Activated T-cell treated with anti-CD3 and anti-CD28 coated beads, Interleukin-2, amount 50 U/mL, for 48 hours (primary cell): ENCODE measurements at regions not wholly inside any gene's neighbourhood (a gene's known extent, or its start where the extent isn't known, plus 50 kb on each side); places are given as distances from the start of the nearest gene placed in this dataset.
"Not testable (repeated sequence)": the region's sequence is repeated elsewhere in the genome, so short reads cannot be mapped to it uniquely, and the experiment has no call there.

Source experiments
- DNase-seq, 2 experiments: peaks; one replicate each; pipeline ENCODE4 v3.0.0-alpha.2; 2020

GRCh38 chr3:110971010-110971601, 100.5 kb upstream of the NECTIN3 start:
- no peak for DNase-seq

DNA sequence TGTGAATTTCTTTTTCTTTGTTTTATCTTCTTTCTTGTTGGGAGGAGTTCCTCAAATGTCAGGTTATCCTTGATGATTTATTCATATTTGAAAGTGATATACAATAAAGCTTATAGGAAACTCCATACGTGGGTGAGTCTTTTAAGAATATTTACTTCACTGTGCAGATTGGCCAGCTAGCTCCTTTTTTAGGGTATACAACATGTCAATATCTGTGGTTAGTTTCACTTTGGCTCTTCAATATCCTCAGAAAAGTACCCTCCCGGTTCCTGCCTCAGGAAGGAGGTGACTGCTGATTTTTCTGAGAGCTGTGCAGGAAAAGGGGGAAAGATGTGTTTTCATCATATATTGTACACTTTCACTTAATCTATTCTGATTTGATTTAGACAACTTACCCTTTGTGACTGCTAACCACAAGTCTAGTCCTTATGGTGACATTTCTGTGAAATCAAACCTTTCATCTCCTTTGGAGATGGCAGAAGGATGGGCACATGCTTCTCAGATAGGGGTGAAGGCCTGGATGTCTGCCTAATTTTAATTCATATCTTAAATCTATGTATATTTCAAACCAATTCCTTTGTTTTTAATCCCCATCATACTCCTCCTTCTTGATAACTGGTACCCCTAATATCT, 98.2 kb upstream of the NECTIN3 start:
- no peak for DNase-seq

- no peak for DNase-seq
Measured at GRCh38 chr3:110974902-110975301, 96.7 kb upstream of the NECTIN3 start.

- DNase-seq = no peak
Measured at GRCh38 chr3:110984456-110985250, 87.0 kb upstream of the NECTIN3 start.

DNA sequence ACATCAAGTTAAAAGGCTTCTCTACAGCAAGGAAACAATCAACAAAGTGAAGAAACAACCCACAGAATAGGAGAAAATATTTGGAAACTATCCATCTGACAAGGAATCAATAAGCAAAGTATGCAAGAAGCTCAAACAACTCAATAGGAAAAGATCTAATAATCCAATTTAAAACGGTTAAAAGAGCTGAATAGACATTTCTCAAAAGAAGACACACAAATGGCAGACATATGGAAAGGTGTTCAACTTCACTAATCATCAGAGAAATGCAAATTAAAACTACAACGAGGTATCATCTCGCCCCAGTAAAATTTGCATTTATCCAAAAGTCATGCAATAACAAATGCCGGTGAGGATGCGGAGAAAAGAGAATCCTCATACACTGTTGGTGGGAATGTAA, 82.2 kb upstream of the NECTIN3 start:
- no peak for DNase-seq

DNA sequence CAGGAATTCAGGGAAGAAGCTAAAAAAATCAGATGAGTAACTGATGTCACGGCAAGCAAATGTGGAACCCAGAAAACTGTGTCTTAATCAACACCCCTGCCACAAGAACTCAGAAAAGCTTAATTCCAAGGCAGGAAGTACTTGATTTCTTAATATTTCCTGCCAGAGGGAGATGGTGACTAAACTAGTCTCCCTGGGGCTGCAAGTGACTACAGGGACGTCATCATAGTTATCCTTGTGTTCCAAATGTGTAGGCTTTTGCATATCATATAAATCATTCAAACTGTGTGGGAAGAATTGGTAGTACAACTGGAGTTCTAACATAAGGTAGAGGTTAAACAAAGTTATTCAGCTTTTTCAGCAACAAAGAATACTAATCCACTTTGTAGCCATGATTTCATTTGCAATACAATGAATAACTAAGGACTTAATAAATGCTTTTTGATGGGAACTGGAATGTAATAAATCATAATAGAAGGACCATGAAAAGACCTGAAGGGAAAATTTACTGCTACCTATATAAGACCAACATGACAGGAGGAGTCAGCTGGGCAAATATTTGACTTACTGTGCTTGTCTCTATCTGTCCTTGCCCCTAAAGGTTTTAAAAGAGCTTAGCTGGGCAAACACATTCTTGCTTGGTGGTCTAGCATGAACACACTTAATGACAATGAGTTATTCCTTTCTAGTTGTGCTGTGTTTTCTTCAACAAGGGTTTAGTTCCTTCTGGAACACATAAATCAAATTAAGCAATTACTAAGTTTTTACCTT, 76.0 kb upstream of the NECTIN3 start:
- no peak for DNase-seq

DNA sequence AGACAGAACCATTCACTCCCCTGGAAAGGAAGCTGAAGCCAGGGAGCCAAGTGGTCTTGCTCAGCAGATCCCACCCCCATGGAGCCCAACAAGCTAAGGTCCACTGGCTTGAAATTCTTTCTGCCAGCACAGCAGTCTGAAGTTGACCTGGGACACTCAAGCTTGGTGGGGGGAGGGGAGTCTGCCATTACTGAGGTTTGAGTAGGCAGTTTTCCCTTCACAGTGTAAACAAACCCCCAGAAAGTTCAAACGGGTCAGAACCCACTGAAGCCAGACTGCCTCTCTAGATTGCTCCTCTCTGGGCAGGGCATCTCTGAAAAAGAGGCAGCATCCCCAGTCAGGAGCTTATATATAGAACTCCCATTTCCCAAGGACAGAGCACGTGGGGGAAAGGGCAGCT, 72.8 kb upstream of the NECTIN3 start:
- not testable (repeated sequence) for DNase-seq

- not testable (repeated sequence) for DNase-seq
Measured at GRCh38 chr3:111006485-111006884, 65.1 kb upstream of the NECTIN3 start.

DNA sequence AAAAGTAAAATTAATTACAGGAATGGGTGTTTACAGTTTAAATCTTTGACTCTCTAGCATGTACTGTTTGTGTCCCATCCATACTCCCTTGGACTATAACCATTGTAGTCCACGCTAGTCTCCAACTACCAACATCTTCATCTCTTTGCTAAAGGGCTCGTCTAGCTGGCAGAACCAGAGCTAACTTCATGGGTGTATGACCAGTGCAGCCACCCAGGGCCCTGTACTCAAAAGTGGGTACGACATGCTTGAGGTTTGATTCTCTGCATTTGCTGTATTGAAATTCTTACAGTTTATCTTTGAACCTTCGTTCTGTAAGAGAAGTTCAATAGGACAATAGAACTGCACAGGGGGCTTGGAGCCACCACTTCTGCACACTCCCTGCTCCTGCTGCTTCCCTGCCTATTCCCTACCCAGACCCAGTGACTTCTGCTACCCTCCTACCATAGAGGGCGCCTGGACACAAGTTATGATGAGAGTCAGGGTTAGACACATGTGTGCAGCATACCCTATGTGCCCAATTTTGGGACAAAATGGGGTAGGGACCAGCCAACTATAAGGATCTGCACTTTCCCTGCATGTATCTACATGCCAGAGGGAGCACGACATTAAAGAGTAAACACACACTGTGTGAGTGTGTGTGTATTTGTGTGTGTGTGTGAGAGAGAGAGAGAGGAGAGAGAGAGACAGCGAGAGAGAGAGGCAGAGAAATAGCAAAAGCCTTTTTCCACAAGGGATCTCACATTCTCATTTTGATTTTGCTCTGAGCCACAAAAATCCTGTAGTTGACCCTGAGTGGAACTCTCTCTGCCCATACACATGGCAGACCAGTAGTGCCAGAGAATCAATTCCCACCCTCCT, 59.0 kb upstream of the NECTIN3 start:
- DNase-seq = peak in 1 of 2 experiments; percentile 24
